ENCODE measurements at regions not wholly inside any gene's neighbourhood (a gene's known extent, or its start where the extent isn't known, plus 50 kb on each side); places are given as distances from the start of the nearest gene placed in this dataset.

- TF ChIP-seq ZNF639 (CRISPR knock-in tag; conservative IDR thresholded peaks at IDR 0.05 in 1 of 2, IDR thresholded peaks at IDR 0.05 in 1 of 2), result no peak
These were observed 138.9 kb upstream of the SGCD start (continued) for GRCh38 chr5:156188016-156188415.

- WGBS (ENCODE audit: insufficient coverage, low coverage, missing lambda C conversion rate), result 0% methylated on average over 4 of the region's 4 CpGs
- Histone ChIP-seq H3K27ac (ENCODE audit: extremely low read depth, low read depth, low read length) (no peak overlapping the region), H3K9ac (ENCODE audit: insufficient read depth in 1 of 2, low read depth in 2 of 2, low read length in 2 of 2) (no peak overlapping the region), H3K27me3 (ENCODE audit: control insufficient read depth in 2 of 2, insufficient read depth in 2 of 2, low read length in 2 of 2) (no peaks in the 10 kb centered on the region), H3K36me3 (ENCODE audit: control insufficient read depth, insufficient read depth, low read length) (no peaks in the 10 kb centered on the region), H3K9me3 (replicated peaks; ENCODE audit: control insufficient read depth, insufficient read depth, low read depth, low read length) (no peaks in the 10 kb centered on the region), H3K4me3 (no peak overlapping the region), H2AFZ (ENCODE audit: low read depth, low read length) (no peak overlapping the region), H3K4me1 (replicated peaks in 1 of 2; ENCODE audit: control insufficient read depth in 2 of 2, insufficient read depth in 2 of 2, low read length in 2 of 2) (no peaks in the 10 kb centered on the region), H3K9me1 (ENCODE audit: control insufficient read depth, insufficient read depth, low read length) (no peaks in the 10 kb centered on the region), H3K79me2 (ENCODE audit: control insufficient read depth, insufficient read depth, low read length) (no peaks in the 10 kb centered on the region), H3K4me2 (ENCODE audit: insufficient read depth, low read length) (no peak overlapping the region), H4K20me1 (replicated peaks; ENCODE audit: control insufficient read depth, insufficient read depth, low read length) (no peaks in the 10 kb centered on the region)
- no peak for FAIRE-seq
- no peak for DNase-seq (ENCODE audit: extremely low read depth in 1 of 4, low spot score in 3 of 4)
- ChIA-PET POLR2A (no interaction called here), CTCF (ENCODE audit: low intra/inter-chr PET ratio) (no interaction called here)
- intact Hi-C loops (cut with micrococcal nuclease), result no loop called here
- ATAC-seq, result no peak
- in situ Hi-C loops (cut with MboI), result no loop called here
- BruUV-seq (replicated peaks), result no TSS peak
- no peak for TF ChIP-seq MAX (CRISPR knock-in tag; IDR thresholded peaks at IDR 0.05)
- no peak for TF ChIP-seq GABPB1 (CRISPR knock-in tag; IDR thresholded peaks at IDR 0.05)
- no peak for TF ChIP-seq ZNF696 (CRISPR knock-in tag; conservative IDR thresholded peaks at IDR 0.05)
- no peak for TF ChIP-seq IFI16 (CRISPR knock-in tag; IDR thresholded peaks at IDR 0.05)
- no peak for TF ChIP-seq ZBTB9 (CRISPR knock-in tag; IDR thresholded peaks at IDR 0.05)
- no peak for TF ChIP-seq NCOA1 (IDR thresholded peaks at IDR 0.05; ENCODE audit: low read depth)
- no peak for TF ChIP-seq CCAR2 (IDR thresholded peaks at IDR 0.05; ENCODE audit: low read depth, low read length)
- no peak for TF ChIP-seq CHD4 (IDR thresholded peaks at IDR 0.05; ENCODE audit: insufficient read depth, insufficient replicate concordance, low read depth, low read length, poor library complexity, severe bottlenecking)
- no peak for TF ChIP-seq CEBPB (tag; IDR thresholded peaks at IDR 0.05)
- TF ChIP-seq SFPQ (IDR thresholded peaks at IDR 0.05; ENCODE audit: low read depth, low read length), result no peak
- no peak for TF ChIP-seq ZNF57 (CRISPR knock-in tag; IDR thresholded peaks at IDR 0.05)
- TF ChIP-seq GATAD2B (IDR thresholded peaks at IDR 0.05; ENCODE audit: borderline replicate concordance), result no peak
These were observed 137.3 kb upstream of the SGCD start for GRCh38 chr5:156189628-156190027.
